Pons (tissue), 1 donor: ENCODE measurements at regions not wholly inside any gene's neighbourhood (a gene's known extent, or its start where the extent isn't known, plus 50 kb on each side); places are given as distances from the start of the nearest gene placed in this dataset.

Experiments used
- DNase-seq: peaks from one replicate; pipeline ENCODE4 v3.0.0-alpha.2; 2016; ENCODE audit warnings: low spot score

DNA sequence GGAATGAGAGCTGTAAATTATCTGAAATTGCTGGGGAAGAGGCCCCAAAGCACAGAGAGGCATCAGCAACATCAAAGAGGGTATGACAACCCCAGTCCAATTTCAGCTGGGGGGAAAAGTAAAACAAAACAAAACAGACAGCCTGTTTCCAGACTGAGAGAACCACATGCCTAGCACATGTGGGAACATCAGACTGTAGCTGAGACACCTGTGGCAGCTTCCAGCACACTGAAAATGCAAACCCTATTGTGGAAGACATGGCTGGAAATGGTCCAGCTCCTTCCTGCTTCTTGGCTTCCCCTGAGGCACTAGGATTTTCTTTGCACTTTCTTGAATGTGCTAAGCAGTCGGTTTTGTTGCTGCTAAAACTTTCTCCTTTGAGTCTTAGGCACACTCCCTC lies 240.9 kb upstream of the STS start:
- DNase-seq = no peak

GRCh38 chrX:6904156-6904555 lies 243.4 kb upstream of the STS start:
- DNase-seq = no peak

- no peak for DNase-seq
These were observed 249.1 kb upstream of the STS start for GRCh38 chrX:6898371-6898770.

GRCh38 chrX:6891404-6891803 lies 256.1 kb upstream of the STS start:
- no peak for DNase-seq

- DNase-seq = no peak
These were observed 256.8 kb upstream of the STS start for GRCh38 chrX:6890544-6891261.

DNA sequence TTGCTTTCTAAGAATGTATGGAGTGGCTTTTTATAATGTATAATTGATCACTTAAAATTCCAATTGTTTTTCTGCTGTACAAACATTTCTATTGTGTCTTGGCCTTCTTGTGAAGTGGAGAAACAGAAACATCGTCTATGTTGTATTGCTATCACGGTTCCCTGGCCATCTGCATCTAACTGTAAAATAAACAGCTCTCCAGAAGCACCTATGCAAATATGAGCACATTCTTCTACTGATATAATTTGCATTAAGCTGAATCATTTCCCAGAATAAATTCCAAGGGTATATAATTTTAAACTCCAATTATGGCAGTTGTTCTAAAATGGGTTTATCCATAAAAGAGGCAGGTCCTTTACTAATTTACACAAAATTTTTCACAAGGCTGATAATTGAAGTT lies 261.6 kb upstream of the STS start:
- no peak for DNase-seq

- DNase-seq = no peak
These were observed 262.1 kb upstream of the STS start for GRCh38 chrX:6885396-6885795.

- DNase-seq = no peak
These were observed 286.1 kb upstream of the STS start for GRCh38 chrX:6861456-6861855.

GRCh38 chrX:6857749-6858148 lies 289.8 kb upstream of the STS start:
- DNase-seq = no peak

DNA sequence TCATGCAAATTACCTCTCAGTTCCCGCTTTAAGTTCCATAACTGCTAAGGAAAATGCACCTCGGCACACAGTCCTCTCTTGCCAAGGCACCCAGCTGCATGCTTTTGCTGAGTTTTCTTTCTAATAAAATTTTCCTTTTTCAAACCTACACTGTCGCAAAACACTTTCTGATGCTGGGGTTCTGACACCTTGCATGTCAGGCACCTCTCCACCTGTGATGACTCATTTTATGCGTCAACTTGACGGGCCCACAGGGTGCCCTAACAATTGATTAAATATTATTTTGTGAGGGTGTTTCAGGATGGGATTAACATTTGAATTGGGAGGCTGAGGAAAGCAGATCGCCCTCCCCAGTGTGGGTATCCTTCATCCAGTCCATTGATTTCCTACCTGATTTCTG lies 291.0 kb upstream of the STS start:
- no peak for DNase-seq

GRCh38 chrX:6852869-6853268 lies 294.6 kb upstream of the STS start:
- DNase-seq = no peak

GRCh38 chrX:6852121-6852520 lies 295.4 kb upstream of the STS start:
- no peak for DNase-seq

- DNase-seq = no peak
These were observed 296.4 kb upstream of the STS start for GRCh38 chrX:6851140-6851539.

DNA sequence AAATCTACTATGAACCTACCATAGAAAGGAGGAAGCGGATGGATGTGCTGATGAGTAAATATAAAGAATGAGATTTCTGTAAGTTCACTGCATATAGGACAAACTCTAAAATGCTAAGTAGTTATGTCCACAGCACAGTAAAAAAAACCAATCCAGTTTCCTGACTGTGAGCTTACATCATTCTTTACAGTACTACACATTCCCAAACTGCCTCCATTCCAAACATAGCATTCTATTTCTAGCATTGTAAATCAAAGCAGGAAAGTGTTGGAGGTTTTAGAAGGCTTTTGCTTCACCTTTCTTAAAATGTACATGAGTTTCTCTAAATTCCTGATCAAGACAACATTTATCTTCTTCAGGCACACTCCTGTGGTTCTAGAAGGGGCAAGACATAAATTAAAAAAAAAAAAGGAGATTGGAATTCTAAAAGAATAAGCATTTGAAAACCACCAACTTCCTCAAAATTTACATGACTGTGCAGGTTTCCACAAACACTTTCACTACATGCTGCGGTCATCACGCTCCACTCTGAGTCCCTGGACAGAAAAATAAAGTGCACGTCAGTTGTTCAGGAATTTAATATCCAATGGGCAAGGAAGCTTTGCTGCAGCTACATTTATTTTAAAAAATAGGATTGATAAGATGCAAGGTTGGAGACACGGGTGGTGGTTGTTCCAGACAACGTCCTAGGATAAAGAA lies 297.6 kb upstream of the STS start:
- no peak for DNase-seq

DNA sequence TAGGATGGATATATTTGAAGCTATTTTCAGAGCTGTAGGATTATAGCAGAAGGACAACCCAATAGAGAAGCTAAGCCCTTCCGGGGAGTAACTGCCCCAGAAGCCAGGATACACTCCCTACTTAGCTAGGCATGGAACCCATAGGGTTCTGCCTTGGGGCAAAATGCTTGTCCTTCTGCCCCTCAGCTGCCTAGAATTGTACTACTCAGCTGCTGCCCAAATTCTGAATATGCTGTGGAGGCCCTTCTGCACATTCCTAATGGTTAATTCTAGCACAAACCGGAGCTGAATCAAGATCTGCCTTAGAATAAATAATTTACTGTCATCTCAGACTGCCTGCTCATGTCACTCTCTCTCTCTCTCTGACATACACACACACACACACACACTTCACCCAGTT lies 297.7 kb upstream of the VCX3A start:
- DNase-seq = no peak

DNA sequence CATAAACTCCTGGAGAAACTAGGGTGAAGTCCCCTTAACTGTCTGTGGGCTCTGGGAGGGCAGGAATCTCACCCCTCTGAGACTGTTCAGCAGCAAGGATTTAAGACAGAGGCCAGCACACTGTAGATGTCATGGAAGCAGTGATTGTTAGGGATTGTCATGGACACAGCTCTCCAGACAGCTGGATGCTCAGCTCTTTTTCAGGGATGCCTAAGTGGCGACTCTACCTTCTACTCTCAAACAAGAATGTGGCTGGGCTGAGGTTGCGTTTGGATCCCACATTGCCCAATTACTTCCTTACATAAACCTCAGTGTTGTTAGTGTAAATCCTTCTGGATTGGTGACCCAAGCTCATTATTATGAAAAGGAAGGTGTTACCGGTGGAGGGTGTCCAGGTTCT lies 291.9 kb upstream of the VCX3A start:
- no peak for DNase-seq

- no peak for DNase-seq
These were observed 286.8 kb upstream of the VCX3A start for GRCh38 chrX:6821730-6822129.

GRCh38 chrX:6813836-6814370 lies 279.0 kb upstream of the VCX3A start:
- no peak for DNase-seq

GRCh38 chrX:6812087-6812486 lies 277.2 kb upstream of the VCX3A start:
- DNase-seq = no peak

GRCh38 chrX:6810776-6811175 lies 275.9 kb upstream of the VCX3A start:
- DNase-seq = no peak

DNA sequence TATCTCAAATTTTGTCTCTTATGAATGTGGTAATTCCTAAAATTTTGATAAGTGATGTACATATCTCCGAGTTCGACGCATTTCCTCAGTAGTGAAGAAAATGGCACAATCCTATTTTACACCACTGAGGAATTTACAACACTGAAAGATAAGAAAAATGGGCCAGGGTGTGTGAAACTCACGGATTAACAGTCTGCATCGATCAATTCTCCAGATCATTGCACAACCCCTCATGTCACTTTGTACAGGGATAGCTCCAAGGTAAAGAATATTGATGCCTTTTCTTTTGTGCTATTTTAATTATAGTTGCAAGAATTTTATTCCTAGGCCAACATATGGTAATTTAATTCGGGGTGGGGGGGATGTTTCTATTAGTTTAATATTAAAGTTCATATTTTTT lies 268.7 kb upstream of the VCX3A start:
- no peak for DNase-seq

DNA sequence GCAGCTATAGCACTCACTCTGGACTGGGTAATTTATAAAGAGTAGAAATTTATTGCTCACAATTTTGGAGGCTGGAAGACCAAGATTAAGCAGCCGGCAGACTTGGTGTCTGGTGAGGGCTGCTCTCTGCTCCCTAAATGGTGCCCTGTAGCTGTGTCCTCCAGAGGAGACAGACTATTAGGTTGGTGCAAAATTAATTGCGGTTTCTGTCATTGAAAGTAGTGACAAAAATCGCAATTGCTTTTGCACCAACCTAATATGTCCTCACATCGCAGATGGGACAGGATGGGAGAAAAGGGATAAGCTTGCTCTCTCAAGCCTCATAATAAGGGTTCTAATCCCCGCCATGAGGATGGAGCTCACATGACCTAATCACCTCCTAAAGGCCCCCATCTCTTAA lies 258.1 kb upstream of the VCX3A start:
- DNase-seq = no peak

- no peak for DNase-seq
These were observed 249.0 kb upstream of the VCX3A start for GRCh38 chrX:6783912-6784311.

GRCh38 chrX:6782831-6783230 lies 247.9 kb upstream of the VCX3A start:
- no peak for DNase-seq
